Peyer's patch (tissue), 4 donors: ENCODE measurements at regions not wholly inside any gene's neighbourhood (a gene's known extent, or its start where the extent isn't known, plus 50 kb on each side); places are given as distances from the start of the nearest gene placed in this dataset.
A peak's percentile ranks its signal among the peaks of the same experiment; 100 is the strongest.

ENCODE experiments used
- DNase-seq, 3 donors: peaks; one replicate each; pipeline ENCODE4 v3.0.0-alpha.2; 2017 to 2019
- H3K27ac ChIP-seq, 4 donors: fragments of 200-600 bp; sonication (generic); one replicate each; pipeline ENCODE4 v1.5.1; 2016 to 2019
- H3K27me3 ChIP-seq, 2 donors: fragments of 200-600 bp; sonication (generic); one replicate each; pipeline ENCODE4 v1.5.1; 2019
- H3K36me3 ChIP-seq, 3 donors: fragments of 200-600 bp; sonication (generic); one replicate each; pipeline ENCODE4 v1.5.1; 2016 to 2019
- H3K4me1 ChIP-seq, 4 donors: fragments of 200-600 bp; sonication (generic); one replicate each; pipeline ENCODE4 v1.5.1; 2016 to 2019
- H3K4me3 ChIP-seq, 4 donors: fragments of 200-600 bp; sonication (generic); 1 replicate in 3 of 4; 2 replicates in 1 of 4; pipeline ENCODE4 v1.5.1; 2016 to 2019; ENCODE audit warnings: mild to moderate bottlenecking in 1 of 4
- H3K9me3 ChIP-seq, 4 donors: fragments of 200-600 bp; sonication (generic); one replicate each; pipeline ENCODE4 v1.5.1; 2016 to 2019; ENCODE audit warnings: mild to moderate bottlenecking in 1 of 4
- CTCF ChIP-seq, 6 experiments: fragments of 450-650 bp in 4 of 6; fragments of 200-600 bp in 2 of 6; sonication (generic) in 1 of 6; IDR thresholded peaks; one replicate each; pipeline ENCODE4 v1.5.1; 2017 to 2019; ENCODE audit warnings: antibody characterized with exemption in 6 of 6, mild to moderate bottlenecking in 3 of 6, moderate library complexity in 1 of 6
- POLR2A ChIP-seq, 2 donors: fragments of 450-650 bp; IDR thresholded peaks; one replicate each; pipeline ENCODE4 v1.5.1; 2017; ENCODE audit warnings: antibody characterized with exemption in 2 of 2, mild to moderate bottlenecking in 2 of 2, moderate library complexity in 2 of 2

- no peaks in the 10 kb centered on the region for H3K9me3 ChIP-seq
- H3K27ac ChIP-seq, result no peak overlapping the region
- no peak for DNase-seq
- no peak overlapping the region for H3K4me3 ChIP-seq
- no peaks in the 10 kb centered on the region for H3K27me3 ChIP-seq
- no peaks in the 10 kb centered on the region for H3K4me1 ChIP-seq
- no peaks in the 10 kb centered on the region for H3K36me3 ChIP-seq
- no peak for TF ChIP-seq CTCF (IDR thresholded peaks at IDR 0.05)
- no peak for TF ChIP-seq POLR2A (IDR thresholded peaks at IDR 0.05)
These were observed 1012.1 kb upstream of the SLIT2 start for GRCh38 chr4:19239565-19239964.

GRCh38 chr4:19236473-19236872 lies 1015.2 kb upstream of the SLIT2 start:
- H3K4me3 ChIP-seq, result no peak overlapping the region
- H3K27ac ChIP-seq, result no peak overlapping the region
- no peaks in the 10 kb centered on the region for H3K9me3 ChIP-seq
- H3K4me1 ChIP-seq, result no peaks in the 10 kb centered on the region
- no peak for DNase-seq
- no peaks in the 10 kb centered on the region for H3K27me3 ChIP-seq
- no peaks in the 10 kb centered on the region for H3K36me3 ChIP-seq
- TF ChIP-seq POLR2A (IDR thresholded peaks at IDR 0.05), result no peak
- TF ChIP-seq CTCF (IDR thresholded peaks at IDR 0.05), result no peak

- Histone ChIP-seq H3K4me1 (no peaks in the 10 kb centered on the region), H3K4me3 (no peak overlapping the region), H3K9me3 (no peaks in the 10 kb centered on the region), H3K36me3 (no peaks in the 10 kb centered on the region), H3K27me3 (no peaks in the 10 kb centered on the region), H3K27ac (no peak overlapping the region)
- no peak for DNase-seq
- no peak for TF ChIP-seq POLR2A (IDR thresholded peaks at IDR 0.05)
- TF ChIP-seq CTCF (IDR thresholded peaks at IDR 0.05), result no peak
These were observed 1020.7 kb upstream of the SLIT2 start for GRCh38 chr4:19230906-19231545.

GRCh38 chr4:19227701-19228100 lies 1024.0 kb upstream of the SLIT2 start:
- no peak for DNase-seq
- no peak for TF ChIP-seq CTCF (IDR thresholded peaks at IDR 0.05)
- TF ChIP-seq POLR2A (IDR thresholded peaks at IDR 0.05), result no peak
- Histone ChIP-seq H3K4me3 (no peak overlapping the region), H3K27me3 (no peaks in the 10 kb centered on the region), H3K27ac (no peak overlapping the region), H3K36me3 (no peaks in the 10 kb centered on the region), H3K9me3 (no peaks in the 10 kb centered on the region), H3K4me1 (no peaks in the 10 kb centered on the region)

GRCh38 chr4:19224820-19225219 lies 1026.9 kb upstream of the SLIT2 start:
- no peak overlapping the region for H3K4me3 ChIP-seq
- H3K27ac ChIP-seq, result no peak overlapping the region
- TF ChIP-seq POLR2A (IDR thresholded peaks at IDR 0.05) (no peak), CTCF (IDR thresholded peaks at IDR 0.05) (peak in 4 of 6 experiments; percentile 6 to 36 (median 20))
- H3K36me3 ChIP-seq, result no peaks in the 10 kb centered on the region
- DNase-seq, result no peak
- H3K27me3 ChIP-seq, result no peaks in the 10 kb centered on the region
- H3K4me1 ChIP-seq, result no peaks in the 10 kb centered on the region
- H3K9me3 ChIP-seq, result no peaks in the 10 kb centered on the region

GRCh38 chr4:19216476-19216875 lies 1035.2 kb upstream of the SLIT2 start:
- no peak for DNase-seq
- Histone ChIP-seq H3K4me3 (no peak overlapping the region), H3K27me3 (no peaks in the 10 kb centered on the region), H3K4me1 (no peaks in the 10 kb centered on the region), H3K9me3 (no peaks in the 10 kb centered on the region), H3K27ac (no peak overlapping the region), H3K36me3 (no peaks in the 10 kb centered on the region)
- TF ChIP-seq CTCF (IDR thresholded peaks at IDR 0.05), result no peak
- no peak for TF ChIP-seq POLR2A (IDR thresholded peaks at IDR 0.05)
